CD4-positive, alpha-beta T cell treated with Interleukin-4 for 4 hours (primary cell): ENCODE measurements at regions not wholly inside any gene's neighbourhood (a gene's known extent, or its start where the extent isn't known, plus 50 kb on each side); places are given as distances from the start of the nearest gene placed in this dataset.
A peak's percentile ranks its signal among the peaks of the same experiment; 100 is the strongest.

Experiments
- DNase-seq: peaks from one replicate; pipeline ENCODE4 v3.0.0-alpha.2; 2020

DNA sequence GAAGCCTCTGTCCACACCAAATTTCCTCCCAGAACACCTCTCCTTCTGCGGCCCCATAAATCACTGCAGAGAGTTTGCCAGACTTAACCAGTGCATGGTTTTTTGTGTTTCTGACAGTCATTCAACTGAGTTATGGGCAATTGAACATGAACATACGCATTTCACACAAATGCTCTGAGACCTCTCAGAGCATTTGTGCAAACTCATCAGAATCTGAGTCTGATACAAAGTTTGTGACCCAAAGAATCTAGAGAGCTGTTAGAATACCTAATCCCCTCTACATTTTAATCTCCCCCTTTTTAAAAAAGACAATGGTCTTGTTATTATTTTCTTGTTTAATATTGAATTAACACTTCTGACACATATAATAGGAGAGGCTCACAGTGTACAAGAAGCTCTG is 416.9 kb upstream of the SMARCA2 start:
- DNase-seq: no peak

DNA sequence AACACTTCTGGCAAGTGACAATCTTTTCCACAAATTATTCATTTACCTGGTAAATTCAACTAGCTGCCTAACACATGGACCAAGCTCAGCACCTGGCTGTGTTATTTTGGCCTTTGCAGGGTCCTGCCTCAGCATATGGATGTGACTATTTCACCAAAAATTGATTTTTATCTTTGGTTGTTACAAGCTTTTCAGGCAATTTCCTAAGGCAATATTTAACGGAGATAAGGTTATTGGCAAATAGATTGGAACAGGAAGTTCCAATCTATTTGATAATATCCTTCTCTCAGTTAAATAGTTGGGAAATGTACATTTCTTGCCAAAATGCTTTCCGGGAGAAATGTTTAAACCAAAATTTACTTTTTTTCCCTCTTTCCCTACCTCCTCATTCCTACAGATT is 415.2 kb upstream of the SMARCA2 start:
- DNase-seq: no peak

DNA sequence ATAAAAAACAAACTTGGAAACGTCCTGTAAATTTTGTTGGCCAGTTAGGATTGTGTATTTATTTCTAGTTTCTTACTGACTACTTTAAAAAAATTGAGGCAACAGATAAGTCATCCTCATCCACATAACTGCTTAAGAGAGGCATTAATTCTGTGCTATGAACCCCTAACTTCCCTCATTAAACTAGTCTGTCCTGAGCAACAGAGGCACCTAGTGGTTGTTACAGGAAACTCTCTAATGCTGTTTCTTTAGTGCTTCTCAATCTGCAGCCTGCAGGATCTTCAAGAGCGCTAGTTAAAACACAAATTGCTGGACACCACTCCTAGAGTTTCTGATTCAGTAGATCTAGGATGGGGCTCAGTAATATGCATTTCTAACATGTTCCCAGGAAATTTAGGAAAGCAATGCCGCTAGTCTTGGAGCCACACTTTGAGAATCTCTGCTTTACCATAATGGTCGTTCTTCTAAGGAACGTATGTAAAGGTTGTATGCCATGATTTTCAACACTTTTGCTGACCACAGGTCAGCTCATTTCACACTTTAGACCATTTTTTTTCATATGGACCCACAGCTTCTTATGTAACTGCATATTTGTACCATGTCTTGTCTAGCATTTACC is 410.1 kb upstream of the SMARCA2 start:
- DNase-seq: no peak

DNA sequence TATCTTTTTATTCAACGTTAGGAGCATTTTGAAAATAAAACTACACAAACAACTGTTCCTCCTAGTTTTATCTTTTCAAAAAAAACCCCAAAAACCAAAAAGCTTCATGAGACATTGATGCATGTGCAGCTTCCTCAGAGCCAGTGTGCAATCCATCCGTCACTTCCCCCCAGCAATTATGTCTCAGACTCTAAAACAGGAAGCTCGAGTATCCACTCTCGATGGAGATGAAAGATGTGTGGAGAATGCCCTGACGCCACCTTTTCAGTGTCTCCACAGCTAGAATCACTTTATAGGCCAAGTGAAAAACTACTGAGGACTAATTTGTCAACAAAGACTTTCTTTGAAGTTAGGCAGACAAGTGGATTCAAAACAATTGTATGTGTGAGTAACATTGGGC is 408.9 kb upstream of the SMARCA2 start:
- DNase-seq: no peak

DNA sequence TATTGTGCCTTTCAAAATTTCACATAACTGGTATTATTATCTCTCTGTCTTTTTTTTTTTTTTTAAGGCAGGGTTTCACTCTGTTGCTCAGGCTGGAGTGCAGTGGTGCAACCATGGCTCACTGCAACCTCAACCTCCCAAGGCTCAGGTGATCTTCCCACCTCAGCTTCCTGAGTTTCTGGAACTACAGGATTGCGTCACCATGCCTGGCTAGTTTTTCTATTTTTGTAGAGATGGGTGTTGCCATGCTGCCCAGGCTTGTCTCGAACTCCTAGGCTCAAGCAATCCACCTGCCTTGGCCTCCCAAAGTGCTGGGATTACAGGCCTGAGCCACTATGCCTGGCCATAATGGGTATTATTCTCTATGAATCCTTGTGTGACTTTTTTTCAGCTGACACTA is 402.3 kb upstream of the SMARCA2 start:
- DNase-seq: no peak

DNA sequence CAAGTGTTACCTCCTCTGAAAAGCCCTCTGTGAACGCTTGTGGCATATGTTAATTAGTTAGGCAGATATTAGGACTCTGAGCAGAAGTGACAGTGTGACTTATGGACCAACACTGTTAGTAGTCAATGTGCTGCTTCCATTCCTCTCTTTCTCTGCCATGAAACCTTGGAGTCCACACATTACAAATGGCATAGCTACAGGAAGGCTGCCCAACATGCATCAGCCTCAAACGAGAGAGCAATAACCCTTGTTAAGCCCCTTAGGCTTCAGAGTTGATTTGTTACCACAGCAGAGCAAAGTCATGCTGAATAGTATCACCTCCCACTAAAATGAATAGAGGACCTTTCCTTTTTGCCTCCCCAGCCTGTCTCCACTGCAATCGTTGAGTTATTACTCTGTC is 397.7 kb upstream of the SMARCA2 start:
- no peak for DNase-seq

DNA sequence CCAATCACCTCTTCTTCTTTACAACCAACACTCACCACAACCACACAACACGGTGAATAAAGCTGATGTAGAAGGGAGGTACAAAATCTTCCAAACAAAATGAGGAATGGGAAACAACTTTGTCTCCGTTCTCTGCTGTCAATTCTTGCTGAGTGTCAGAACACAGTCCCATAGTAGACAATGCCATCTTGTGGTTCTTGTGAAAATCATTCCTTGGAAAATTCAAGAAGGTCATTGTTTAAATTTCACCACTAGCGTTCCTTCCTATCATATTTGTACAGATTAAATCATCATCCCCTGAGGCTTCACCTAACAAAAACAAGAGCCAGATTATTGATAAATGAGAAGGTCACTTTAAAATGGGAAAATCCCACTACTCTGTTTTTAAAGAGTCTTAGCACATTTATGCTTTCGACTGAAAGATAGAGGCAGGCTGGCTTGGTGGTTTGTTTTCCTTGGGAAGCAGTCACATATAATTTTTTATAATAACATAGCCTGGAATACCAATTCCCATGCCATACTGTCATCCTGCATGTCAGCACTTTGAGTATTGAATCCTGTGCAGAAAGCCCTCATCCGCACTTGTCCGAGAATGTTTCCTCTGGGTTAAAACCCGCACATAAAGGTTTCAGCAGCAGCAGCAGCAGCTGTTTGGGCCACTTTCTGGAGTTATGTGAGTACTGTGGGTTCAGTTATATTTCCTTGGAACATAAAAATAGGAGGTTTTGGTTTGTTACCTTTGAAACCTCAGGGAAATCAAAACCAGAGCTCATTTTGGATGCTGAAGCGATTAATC is 395.0 kb upstream of the SMARCA2 start:
- no peak for DNase-seq

DNA sequence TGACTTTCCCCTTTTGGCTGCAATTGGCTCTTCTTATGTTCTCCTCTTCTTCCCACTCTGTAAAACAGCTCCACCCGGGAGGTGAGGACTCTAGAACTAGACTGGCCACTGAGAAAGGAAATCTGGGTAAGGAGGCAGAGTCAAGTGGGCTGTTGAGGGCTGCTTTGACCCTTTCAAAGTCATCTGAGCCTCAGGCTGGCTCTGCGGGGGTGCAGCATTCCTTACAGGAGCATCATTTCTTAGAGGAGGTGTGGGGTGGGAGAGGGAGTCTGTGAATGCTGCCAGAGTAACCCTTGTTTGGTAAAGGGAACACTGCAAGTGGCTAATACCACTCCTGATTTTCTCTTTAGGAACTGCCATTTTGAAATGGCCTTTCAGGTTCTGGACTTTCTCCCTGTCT is 377.7 kb upstream of the SMARCA2 start:
- DNase-seq: no peak

DNA sequence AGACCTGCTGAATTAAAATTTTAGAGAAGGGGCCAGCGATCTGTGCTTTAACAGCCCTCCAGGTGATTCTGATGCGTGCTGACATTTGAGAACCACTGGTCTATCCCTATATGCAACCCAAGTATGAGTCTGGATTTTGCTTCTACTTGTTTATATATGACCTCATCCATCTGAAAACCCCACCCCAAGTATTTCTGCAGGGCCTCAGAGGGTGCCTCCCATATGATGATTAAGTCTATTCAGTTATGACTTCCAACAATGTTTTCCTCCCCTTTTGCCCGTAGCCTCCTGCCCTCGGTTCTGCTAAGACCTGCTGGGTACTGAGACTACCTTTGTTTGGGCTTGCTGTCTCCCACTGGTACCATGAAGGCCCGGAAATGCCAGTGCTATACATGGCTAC is 376.0 kb upstream of the SMARCA2 start:
- no peak for DNase-seq

DNA sequence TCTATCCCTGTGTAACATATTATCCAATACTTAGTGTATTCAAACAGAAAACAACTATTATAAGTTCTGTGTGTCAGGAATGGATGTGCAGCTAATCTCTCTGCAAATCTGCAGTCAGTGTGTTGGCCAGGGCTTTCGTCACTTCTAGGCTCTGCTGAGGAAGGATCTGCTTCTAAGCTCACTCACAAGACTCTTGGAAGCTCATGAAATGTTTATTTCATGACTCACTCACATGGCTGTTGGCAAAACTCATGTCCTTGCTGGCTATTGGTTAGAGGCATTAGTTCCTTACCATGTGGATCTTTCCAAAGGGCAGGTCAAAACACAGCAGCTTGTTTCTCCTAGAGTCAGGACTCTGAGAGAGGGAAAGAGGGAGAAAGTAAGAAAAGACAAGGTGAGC is 367.4 kb upstream of the SMARCA2 start:
- DNase-seq: no peak

DNA sequence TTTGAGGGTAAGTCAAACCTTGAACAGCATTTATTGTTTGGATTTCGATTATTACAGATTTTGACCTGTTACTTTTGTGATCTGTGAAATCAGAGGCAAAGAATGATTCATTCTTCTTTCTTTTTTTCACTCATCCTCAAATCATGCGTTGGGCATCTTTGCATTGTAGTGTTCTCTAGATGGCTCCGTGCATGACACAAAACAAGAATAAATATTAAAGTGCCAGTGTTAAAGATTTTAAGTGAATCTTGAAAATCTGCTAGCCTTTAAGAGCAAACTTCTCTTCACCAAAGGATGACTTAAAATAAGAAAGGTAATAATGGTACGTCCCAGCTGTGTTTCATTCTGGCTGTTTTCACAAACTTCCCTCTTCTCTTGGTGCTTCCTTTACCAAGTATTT is 361.9 kb upstream of the SMARCA2 start:
- no peak for DNase-seq

DNA sequence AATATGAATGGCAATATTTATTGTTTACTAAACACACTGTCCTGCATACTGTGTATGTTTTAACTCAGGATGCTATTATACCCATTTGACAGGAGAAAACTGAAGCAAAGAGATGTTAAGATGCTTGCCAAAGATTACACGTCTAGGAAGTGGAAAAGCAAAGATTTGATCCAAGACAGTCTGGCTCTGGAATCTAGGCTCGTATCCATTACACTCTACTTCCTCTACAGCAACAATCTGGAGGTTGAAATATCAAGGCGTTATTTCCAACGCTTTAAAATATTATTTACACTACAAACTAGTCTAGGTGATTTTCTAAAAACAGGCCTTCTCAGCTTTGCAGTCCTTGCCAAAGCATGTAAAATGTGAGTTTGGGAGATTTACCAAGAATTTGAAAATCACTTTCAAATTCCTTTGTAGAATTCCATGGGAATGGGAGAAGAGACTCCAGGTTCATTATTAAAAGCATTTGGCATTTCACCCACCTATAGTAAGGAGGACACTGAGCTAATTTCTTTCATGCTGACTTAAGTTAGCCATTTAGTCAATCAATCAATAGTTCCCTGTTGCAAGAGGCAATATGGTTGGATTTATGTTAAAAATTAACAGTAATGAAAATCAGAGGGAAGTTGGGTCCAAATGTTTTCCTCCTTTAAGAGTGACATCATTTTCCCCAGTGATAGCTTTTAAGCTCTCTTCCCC is 356.3 kb upstream of the SMARCA2 start:
- no peak for DNase-seq

DNA sequence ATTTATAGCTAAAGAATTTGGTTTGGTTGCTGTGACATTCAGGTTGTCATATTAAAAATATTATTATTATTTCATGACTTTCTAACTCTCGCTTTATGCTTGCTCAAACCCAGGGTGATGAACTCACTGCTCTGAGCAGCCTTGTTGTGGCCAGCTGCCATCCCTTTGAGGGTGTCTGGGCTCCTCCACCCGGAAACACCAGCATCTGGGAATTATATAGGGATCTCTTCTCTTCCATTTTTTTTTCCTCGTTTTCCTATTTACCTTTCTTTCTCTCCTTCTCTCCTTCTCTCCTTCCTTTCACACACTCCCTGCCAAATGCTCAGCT is 355.8 kb upstream of the SMARCA2 start:
- DNase-seq: no peak

DNA sequence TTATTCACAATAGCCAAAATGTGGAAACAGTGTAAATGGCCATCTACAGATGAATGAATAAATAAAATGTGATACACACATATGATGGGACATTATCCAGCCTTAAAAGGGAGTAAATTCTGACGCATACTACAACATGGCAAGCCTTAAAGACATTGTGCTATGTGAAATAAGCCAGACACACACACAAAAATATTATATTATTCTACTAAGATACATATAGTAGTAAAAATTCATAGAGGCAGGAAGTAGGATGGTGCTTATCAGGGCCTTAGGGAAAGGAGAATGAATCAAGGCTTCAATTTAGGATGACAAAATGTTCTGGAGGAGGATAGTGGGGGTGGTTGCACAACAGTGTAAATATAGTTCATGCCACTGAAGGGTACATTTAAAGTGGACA is 346.7 kb upstream of the SMARCA2 start:
- DNase-seq: no peak

DNA sequence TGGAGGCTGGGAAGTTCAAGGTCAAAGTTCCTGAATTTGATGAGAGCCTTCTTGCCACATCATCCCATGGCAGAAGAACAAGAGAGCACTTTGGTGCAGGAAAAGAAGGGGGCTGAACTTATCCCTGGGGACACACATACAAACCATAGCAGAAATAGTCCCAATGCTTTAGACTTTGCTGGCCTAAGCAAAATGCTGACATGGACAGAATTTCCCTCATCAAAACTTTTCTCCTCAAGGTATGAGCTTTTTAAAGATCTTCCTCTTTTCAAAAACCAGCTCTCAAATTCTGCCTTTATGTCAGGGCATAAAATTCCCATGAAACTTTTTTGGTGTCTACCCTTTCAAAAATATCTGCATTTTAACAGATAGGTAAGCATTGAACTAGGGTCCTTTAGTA is 341.8 kb upstream of the SMARCA2 start:
- no peak for DNase-seq

DNA sequence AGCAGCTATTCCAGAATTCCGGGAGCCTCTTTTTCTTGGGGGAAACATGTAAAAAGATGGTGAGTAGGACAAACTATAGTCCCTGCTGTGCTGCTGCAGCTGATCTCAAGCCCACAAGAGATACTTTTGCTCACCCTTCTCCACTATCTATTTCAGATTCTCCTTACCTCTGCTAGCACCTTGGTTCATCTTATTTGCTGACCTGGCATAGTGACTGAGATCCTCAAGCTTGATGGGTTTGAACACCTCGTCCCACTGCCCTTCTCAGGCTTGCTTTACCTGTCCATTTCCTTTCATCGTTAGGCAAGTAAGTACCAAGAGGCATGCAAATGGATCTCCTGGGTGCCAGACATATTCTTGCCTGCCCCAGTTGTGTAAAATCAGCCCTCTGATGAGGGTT is 338.4 kb upstream of the SMARCA2 start:
- DNase-seq: no peak

DNA sequence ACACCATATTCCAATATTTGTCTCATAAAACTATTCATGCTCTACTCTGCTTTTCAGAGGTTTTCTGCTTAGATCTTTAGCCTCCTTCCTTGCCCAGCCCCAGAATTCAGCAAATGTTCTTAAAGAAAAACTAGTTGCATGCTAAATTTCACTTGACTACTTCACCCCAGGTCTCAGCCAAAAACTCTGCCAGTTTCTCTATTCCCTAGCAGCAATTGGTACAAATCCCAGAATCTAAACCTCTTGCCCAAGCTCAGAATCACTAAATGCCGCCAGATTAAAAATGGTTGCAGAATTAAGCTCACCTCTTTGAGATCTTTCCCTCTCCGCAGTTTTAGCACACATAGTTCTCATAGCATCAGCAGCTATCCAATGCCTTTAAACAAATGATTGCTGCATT is 331.2 kb upstream of the SMARCA2 start:
- no peak for DNase-seq

DNA sequence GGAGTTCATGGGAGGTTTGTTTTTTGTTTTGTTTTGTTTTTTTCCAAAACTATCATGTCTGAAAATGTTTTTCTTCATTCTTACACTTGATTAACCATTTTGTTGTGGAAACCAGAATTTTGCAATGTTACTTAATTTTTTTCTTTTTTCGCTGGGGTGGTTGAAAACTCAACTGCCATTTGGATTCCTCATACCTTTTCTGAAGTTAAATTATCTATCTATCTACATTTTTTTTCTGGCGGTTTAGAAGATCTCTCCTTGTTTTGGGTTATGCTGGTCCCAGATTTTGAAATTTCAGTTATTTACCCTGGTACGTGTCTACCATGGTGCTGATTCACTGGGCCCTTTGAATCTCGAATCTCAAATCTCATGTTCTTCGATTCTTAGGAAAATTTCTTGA is 316.2 kb upstream of the SMARCA2 start:
- no peak for DNase-seq

DNA sequence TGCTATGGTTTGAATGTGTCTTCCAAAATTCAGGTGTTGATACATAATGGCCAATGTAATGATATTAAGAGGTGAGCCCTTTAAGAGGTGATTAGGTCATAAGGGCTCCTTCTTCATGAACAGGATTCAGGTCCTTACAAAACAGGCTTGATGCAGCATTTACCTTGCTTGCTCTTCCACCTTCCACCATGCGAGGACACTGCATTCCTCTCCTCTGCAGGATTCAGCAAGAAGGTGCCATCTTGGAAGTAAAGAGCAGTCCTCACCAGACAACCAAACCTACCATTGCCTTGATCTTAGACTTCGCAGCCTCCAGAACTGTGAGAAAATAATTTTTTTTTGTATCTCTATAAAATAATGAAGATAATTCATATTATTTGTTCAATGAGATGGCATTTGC is 314.0 kb upstream of the SMARCA2 start:
- DNase-seq: no peak

DNA sequence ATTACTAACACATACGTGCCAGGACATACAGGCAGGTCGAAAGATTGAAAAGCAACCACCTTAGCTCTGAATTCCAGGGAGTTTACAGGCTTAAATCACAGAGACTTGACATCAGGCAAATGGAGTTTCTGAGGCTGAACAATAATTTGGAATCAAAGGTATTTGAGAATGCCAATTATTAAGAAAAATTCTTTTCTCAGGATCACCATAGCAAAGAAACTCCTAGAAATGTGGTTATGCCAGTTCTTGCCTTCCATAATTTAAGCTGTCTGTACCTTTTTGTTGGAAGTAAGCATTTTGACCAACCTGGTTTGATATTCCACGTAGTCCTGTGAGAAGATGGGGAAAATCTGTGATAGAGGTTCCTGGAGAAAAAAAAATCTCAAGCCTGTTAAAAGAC is 312.4 kb upstream of the SMARCA2 start:
- DNase-seq: no peak

DNA sequence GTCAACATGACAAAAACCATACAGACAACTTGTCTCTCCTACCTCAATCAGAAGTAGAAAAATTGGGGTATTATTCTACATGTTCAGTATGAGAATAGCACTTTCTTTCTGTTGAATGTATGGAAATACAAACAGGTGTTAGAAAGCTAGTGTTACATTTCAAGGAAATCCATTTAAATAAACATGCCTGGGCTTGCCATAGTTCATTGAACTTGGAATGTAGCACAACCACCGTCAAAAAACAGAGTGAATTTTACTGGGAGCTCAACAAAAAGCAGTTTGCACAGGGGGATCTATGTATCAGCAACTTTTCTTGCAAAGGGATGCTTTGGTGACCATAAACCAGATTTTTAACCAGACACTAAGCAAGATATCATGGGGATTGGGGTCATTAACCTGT is 307.9 kb upstream of the SMARCA2 start:
- no peak for DNase-seq

DNA sequence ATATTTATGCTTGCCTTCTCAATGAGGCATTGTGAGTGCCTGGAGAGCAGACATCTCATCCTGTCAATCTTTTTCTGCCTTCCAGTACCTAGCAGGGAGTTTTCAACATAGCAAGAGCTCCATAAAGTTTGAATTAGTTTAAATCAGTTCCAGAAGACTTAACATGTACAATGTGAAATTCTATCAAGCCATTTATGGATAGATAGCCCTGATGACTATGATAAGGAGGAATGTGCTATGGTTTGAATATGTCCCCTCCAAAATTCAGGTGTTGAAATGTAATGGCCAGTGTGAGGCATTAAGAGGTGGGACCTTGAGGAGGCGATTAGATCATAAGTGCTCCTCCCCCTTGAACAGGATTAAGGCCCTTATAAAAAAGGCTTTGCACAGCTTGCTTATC is 306.9 kb upstream of the SMARCA2 start:
- no peak for DNase-seq

DNA sequence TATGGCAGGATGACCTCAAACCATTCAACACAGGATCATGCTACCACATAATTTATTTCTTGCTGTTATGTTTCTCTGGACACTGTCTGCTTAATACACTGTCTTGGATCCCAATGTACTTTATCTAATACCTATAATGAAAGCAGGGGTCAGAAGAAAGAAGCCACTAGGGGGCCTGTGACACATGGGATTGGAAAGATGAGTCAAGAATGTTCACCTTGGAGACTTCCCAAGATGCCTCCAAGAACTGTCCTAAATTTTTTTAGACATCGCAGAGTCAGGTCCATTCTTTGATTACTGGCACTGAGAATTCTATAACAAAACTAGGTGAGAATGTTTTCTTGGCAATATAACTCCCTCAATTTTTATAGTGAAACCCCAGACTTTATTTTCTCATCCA is 305.8 kb upstream of the SMARCA2 start:
- peak; percentile 10 for DNase-seq

DNA sequence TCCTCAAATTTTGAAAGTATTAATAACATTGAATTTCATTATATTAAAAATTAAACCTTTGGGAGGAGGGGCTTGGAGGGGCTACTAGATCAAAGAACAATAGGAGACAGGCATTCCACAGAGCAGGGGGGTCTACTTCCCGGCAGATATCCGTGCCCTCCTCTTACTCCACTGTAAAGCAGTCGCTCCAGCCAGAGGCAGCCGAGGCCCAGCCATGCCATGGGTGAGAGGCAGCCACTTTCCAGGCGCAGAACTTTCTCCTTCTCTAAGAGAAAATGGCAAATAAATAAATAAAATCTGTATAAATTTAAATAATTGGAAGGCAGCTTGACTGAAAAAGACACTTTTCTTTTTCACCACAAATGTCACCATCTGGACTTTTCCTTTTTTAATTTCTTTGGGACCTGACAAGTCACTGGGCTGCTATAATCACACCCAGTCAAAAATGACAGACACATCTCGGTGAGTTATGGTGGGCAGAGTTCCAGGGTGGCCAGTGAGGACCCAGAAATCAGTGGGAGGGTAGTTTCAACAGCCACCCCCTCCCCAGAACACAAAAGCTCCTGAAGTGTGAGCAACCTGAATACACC is 302.2 kb upstream of the SMARCA2 start:
- DNase-seq: no peak
